Skin epidermis (tissue), 12 donors: ENCODE measurements at regions not wholly inside any gene's neighbourhood (a gene's known extent, or its start where the extent isn't known, plus 50 kb on each side); places are given as distances from the start of the nearest gene placed in this dataset.
"Not testable (repeated sequence)": the region's sequence is repeated elsewhere in the genome, so short reads cannot be mapped to it uniquely, and the experiment has no call there.

ENCODE experiments used
- H3K27ac ChIP-seq, 21 experiments: fragments of 200-600 bp; sonication (generic) in 11 of 21; one replicate each; pipeline ENCODE4 v1.5.0; 2020; ENCODE audit warnings: mild to moderate bottlenecking in 3 of 21, inconsistent platforms in 2 of 21, moderate library complexity in 2 of 21
- H3K4me3 ChIP-seq, 7 experiments: fragments of 200-600 bp; sonication (generic) in 2 of 7; one replicate each; pipeline ENCODE4 v1.5.0; 2020; ENCODE audit warnings: inconsistent platforms in 2 of 7, mild to moderate bottlenecking in 2 of 7, moderate library complexity in 1 of 7

DNA sequence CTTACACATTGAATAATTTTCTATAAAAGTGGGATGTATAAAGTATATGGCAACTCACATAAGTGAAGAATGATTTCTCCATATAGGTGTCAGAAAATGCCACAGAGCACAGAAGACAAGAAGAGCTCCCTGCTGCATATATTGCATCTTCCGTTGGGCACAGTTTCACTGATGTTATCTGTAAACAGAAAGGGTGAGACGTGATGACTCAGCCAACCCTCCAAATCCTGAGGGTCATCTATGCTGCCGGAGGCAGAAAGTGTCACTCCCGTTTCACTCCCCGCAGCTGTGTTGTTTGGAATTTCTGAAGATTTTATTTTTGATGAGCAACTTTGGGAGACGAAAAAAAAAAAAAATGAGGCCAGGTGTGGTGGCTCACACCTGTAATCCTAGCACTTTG, 644.1 kb downstream of the C6orf118 start:
- Histone ChIP-seq H3K4me3 (no peak overlapping the region), H3K27ac (no peak overlapping the region)

DNA sequence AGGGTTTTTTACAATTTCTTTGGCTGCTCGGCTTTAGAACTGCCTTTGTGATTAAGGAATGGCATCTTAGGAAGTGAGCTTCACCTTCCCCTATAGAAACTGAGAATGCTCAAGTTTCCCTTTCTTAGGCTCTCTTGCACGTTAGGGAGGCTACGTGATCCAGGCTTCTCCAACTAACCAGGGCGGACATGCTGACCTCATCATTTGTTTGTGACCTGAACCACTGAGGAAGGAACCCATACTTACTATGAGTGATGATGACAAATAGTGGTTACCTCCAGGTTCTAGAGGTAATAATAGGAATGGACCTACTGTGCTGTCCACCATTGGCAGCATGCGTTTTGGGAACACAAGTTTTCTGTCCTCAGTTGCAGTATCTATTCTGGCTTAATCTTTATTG, 645.8 kb downstream of the C6orf118 start:
- Histone ChIP-seq H3K4me3 (no peak overlapping the region), H3K27ac (no peak overlapping the region)

DNA sequence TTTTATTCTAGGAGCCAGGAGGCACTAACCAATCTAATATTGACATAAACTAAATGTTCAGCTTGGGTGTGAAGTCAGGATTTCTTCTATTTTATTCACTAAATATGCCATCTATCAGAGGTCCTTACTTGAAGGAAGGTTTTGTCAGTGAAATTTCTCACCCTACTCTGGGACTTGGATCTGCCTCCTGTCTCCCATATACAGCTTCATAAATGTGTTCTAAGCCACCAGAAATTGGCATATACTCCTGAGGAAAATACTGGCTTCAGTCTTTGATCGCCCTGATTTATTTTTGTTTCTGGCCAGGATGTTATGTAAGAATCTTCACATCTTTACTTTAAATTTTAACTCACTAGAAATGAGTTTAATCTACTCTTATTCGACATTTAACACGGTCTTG, 647.7 kb downstream of the C6orf118 start:
- no peak overlapping the region for H3K27ac ChIP-seq
- no peak overlapping the region for H3K4me3 ChIP-seq

DNA sequence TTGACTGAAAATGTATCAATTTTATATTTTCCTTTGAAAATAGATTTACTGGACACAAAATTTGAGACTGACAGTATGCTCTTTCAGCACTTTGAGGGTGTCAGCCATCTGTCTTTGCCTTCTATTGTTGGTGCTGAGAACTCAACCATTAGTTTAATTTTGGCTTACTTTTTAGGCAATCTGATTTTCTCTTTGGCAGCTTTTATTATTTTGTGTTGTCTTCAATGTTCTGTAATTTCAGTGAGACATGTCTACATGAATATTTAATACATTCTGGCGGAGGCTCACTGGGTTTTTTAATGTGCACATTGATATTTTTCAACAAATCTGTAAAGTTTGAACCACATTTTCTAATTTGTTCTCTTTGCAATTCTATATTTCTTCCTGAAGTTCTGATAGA, 648.6 kb downstream of the C6orf118 start:
- Histone ChIP-seq H3K27ac (no peak overlapping the region), H3K4me3 (no peak overlapping the region)

DNA sequence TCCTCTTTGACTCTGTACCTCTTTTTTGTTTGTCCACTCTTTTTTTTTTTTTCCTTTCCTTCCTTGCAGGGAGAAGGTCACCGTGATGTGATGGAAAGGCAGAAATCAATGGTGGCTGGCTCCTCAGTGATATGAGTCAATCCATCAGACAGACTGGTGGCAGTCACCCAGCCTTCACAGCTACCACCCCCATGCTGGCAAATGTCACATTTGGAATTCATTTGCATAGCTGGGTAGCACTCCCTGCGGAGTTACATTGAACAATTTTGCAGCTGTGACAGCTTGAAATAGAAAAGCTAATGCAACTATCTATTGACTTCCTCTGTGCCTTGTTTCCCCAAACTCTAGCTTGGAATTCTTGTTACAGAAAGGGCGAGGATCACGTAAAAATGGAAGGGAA, 668.4 kb downstream of the C6orf118 start:
- no peak overlapping the region for H3K4me3 ChIP-seq

DNA sequence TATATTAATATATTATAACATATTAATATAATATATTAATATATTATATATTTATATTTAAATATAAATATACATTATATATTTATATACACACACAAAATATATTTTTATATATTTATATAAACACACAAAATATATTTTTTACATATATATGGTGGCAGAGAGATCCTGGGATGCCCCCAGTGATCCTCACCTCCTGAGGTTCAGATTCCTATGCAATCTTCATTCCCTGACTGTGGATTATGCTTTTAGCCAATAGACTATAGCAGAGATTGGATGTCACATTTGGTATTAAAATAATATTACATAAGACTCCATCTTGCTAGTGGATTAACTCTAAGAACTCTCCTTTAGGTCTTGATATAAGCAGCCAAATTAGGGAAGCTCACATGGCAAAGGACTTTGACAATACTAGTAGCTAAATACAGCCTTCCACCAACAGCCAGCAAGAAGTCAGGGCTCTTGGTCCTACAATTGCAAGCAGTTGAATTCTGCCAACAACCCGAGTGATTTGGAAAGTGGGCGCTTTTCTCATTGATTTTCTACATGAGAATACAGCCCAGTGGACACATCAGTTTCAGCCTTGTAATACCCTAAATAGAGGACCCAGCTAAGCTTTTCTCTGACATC, 681.0 kb downstream of the C6orf118 start:
- Histone ChIP-seq H3K27ac (no peak overlapping the region), H3K4me3 (no peak overlapping the region)

More for the DNA sequence above, 668.4 kb downstream of the C6orf118 start:
- no peak overlapping the region for H3K27ac ChIP-seq

DNA sequence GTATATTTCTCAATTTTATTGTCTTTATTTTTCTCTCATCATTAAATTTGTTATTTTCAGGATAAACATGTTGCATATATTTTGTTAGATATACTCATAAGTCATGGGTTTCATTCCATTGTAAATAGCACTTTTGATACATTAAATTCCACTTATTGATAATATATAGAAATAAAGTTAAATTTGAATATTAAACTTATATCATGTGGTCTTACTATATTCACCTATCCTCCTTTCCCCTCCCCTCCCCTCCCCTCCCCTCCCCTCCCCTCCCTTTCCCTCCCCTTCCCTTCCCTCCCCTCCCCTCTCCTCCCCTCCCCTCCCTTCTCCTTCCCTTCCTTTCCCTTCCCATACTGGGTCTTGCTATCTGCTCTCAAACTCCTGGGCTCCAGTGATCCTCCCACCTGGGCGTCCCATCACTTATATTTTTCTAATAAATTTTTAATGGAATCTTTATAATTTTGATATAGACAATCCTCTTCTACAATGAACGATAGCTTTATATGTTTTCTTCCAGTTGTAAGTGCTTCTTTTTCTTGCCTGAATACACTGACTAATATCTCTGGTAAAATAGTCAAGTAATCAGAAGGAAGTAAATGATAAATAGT, 692.4 kb downstream of the C6orf118 start:
- H3K27ac ChIP-seq: no peak overlapping the region
- H3K4me3 ChIP-seq: no peak overlapping the region

DNA sequence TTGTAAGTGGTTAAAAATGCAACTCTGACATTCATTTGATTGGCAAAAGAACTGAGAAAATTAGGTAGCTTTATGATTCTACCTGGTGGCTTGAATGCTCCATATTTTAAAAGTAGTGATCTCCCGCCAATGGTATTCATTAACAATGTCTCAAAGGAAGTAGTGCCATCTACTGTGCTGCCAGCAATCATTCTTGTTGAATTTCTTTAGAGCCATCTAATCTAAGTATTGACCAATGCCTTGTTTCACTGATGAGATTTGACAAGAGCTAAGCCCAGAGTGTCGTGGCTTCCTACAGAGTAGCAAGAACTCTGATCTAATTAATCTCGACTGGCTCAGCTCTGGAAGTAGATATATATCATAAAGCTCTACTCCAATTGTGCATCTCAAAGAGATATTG, 696.7 kb downstream of the C6orf118 start:
- no peak overlapping the region for H3K4me3 ChIP-seq
- no peak overlapping the region for H3K27ac ChIP-seq

DNA sequence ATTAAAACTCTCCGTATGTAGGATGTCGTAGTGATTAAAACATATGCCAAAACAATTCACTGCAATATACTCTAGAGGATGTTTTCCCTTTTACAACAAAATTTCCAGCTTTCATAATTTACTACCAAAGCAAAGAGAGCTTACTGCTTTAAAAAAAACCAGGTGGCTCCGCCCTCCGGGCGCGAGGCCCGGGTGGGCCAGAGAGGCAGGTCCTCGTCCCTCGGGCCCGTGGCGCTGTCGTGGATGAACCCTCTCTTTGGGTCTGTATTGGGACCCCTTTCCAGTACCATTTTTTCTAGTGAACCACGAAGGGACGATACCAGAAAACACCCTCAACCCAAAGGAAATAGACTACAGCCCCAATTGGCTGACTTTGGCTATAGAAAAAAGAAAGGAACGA, 698.5 kb downstream of the C6orf118 start:
- H3K4me3 ChIP-seq, H3K27ac ChIP-seq: not testable (repeated sequence)

DNA sequence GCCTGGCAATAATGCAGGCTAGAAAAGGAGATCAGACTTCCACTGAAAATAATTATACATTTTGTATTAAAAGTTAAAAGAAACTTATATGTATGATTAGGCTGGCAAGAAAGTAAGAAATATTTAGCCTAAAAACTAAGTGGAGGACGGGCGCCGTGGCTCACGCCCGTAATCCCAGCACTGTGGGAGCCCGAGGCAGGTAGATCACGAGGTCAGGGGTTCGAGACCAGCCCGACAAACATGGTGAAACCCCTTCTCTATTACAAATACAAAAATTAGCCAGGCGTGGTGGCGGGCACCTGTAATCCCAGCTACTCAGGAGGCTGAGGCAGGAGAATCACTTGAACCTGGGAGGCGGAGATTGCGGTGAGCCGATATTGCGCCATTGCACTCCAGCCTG, 707.0 kb downstream of the C6orf118 start:
- H3K4me3 ChIP-seq, H3K27ac ChIP-seq: not testable (repeated sequence)

DNA sequence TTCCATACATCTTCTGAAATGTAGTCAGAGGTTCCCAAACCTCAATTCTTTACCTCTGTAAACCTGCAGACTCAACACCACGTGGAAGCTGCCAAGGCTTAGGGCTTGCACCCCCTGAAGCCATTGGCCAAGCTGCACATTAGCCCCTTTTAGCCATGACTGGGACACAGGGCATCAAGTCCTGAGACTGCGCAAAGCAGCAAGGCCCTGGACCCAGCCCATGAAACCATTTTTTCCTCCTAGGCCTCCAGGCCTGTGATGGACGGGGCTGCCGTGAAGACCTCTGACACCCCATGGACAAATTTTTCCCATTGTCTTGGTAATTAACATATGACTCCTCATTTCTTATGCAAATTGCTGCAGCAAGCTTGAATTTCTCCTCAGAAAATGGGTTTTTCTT, 727.8 kb downstream of the C6orf118 start:
- no peak overlapping the region for H3K27ac ChIP-seq
- no peak overlapping the region for H3K4me3 ChIP-seq

DNA sequence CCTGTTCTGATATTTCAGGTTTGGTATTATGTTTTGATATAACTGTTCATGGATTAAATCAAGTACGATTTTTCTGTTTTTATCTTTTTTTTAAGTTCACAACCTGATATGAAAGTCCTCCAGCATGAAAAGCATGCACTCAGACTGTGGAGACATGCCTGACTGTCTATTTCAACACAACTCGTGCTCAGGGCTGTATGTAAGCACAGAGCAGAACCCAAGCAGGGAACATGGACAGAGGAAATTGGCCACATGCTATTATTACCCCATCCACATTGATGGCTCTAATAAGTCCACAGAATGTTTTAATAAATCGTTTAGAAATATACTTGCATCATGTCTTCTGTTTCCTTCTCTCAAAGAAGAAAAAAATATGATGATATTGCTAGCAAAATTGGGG, 730.4 kb downstream of the C6orf118 start:
- H3K27ac ChIP-seq: no peak overlapping the region

DNA sequence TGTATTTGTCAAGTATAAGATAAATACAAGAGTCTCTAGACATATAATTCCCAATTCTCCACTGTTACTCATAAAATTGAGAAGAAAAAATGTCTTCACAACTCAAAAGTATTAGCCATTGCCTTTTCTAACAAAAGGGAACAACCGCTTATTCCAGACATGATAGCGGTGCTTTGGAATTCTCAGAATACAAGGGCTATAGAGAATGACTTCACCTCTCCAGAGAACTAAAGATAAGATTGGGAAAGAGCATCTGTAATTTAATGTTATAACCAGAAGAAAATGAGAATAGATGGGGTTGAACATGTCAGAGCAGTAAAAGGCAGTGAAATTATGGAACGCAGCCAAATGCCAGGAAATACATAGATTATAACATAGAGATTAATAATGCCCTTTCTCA, 730.8 kb downstream of the C6orf118 start:
- H3K4me3 ChIP-seq: no peak overlapping the region
- H3K27ac ChIP-seq: no peak overlapping the region

More for the DNA sequence above, 730.4 kb downstream of the C6orf118 start:
- no peak overlapping the region for H3K4me3 ChIP-seq

DNA sequence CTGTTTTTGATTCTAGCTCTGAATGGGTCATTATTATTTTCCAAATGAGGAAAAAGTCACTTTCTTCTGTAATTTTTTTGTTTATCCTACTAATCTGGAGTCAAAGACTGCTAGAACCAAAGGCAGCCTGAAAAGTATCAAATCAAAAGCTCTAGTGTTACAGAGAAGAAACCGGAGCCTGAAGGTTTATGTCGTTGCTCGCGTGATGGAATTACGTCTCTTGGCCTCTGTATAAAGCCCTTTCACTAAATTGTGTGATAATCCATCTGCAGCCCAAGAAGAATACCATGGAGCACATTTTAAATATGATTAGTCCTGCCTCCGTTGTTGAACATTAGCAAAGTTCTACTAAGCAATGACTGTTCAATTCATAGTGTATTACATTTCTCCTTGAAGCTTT, 738.6 kb downstream of the C6orf118 start:
- H3K4me3 ChIP-seq: no peak overlapping the region

DNA sequence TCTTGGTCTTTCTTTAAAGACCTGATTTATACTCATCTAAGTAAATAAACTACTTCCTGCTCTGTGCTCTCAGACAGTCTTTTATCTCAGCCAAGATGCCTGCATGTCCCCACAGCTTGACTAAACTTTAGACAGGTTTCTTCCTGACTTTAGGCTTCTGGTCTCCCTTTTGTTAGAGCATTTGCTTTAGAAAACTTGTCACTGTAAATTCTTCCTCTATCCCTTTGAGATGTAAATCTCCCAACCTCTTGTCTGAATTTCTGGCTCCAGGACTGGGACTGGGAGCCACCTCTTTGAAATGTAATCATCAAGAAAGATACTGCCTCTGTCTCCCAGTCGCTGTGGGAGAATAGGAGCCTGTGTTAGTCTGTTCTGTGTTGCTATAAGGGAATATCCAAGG, 739.9 kb downstream of the C6orf118 start:
- H3K4me3 ChIP-seq: no peak overlapping the region
- H3K27ac ChIP-seq: peak overlapping the region in 1 of 21 experiments; percentile 42

More for the DNA sequence above, 738.6 kb downstream of the C6orf118 start:
- no peak overlapping the region for H3K27ac ChIP-seq

DNA sequence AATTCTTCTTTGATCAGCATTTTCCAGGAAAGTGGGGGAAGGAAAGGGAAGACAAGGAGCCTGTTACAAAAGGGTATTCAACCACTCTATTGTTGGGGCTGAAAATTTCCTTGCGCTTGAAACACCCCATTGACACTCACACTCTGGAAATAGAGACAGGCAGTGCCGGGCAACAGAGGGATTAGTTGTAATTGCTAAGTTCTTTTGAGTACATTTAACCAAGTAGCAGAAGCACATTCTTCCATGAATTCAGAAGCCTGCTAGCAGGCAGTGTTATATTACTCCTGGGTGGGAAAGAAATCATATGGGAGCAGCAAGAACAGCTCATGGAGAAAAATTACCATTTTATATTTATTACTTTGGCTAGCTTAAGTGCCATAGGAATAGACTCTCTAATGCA, 745.5 kb downstream of the C6orf118 start:
- Histone ChIP-seq H3K27ac (no peak overlapping the region), H3K4me3 (no peak overlapping the region)

DNA sequence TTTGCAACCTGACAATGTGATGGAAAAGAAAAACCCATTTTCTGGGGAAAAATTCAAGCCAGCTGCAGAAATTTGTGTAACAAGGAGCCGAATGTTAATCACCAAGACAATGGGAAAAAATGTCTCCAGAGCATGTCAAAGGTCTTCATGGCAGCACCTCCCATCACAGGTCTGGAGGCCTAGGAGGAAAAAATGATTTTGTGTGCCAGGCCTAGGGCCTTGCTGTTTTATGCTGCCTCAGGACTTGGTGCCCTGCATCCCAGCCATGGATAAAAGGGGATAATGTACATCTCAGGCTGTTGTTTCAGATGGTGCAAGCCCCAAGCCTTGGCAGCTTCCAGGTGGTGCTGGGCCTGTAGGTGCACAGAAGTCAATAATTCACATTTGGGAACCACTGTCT, 747.7 kb downstream of the C6orf118 start:
- Histone ChIP-seq H3K4me3 (no peak overlapping the region), H3K27ac (no peak overlapping the region)

DNA sequence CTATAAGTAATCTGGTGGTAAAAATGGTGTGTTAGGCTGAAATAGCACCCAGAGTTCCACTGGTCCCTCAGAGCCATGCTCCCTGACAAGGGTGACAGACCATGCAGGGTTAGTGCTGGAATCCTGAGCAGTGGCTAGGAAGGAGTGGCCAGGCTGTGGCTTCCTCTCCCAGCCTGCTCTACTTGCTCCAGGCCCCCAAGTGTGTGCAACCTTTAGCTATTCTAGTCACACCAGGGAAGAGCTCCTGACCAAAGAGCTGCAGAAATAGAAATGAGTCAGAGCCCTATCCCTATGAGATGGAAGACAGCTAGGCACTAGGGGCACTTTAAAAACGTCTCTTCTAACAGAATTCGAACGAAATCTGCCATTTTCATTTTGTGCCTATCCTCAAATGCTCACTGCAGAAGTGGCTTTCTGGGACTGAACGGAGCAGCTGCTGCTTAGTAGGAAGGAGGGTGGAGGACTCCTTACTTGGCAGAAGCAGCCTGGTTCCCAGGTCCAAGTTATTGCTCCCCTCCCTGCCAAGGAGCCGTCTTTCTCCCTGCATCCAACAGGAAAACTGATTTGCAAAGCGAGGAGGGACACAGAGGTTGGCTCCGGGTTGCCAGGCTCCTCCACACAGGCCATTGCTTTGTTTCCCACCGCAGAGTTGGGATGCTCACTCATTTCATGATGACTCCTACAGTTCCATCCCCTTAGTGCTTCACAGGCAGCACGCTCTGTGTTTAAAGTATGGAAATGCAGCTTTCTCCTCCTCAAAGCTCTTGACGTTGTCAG, 754.5 kb downstream of the C6orf118 start:
- no peak overlapping the region for H3K4me3 ChIP-seq
- no peak overlapping the region for H3K27ac ChIP-seq

DNA sequence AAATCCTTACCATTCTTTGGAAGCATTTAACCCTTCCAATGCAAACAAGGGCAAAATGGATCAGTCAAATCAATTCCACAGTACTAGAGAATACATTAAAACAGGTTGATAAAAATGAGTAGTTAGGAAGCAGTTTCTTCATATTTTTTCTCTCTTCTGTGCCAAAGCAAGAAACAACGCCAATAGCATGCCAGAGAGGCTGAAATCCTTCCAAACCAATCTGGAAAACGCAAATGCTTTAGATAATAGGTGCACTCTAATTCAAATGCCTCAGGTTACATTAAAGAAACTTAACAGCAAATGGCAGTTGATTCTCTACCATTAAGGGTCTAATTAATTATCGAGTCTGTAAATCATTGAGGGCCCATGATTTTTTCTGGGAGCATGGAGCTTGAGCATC, 755.2 kb downstream of the C6orf118 start:
- Histone ChIP-seq H3K27ac (no peak overlapping the region), H3K4me3 (no peak overlapping the region)

DNA sequence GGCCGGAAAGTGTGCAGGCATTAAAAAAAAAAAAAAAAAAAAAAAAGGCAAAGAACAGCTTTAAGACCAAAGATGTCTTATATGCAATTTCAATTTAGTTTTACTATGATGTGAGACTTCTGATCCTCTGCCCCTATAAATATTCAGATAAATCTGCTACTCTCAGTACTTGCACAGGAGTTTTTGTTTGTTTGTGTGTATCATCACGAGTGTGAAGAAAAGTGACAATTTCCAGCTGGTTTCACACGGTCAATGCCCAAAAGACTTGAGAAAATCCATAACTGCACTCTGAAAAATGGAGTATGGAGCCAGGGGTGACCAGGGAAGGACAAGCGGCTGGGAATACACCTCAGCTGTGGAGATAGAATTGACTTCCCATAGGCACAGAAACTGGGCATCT, 757.7 kb downstream of the C6orf118 start:
- no peak overlapping the region for H3K27ac ChIP-seq
- no peak overlapping the region for H3K4me3 ChIP-seq

DNA sequence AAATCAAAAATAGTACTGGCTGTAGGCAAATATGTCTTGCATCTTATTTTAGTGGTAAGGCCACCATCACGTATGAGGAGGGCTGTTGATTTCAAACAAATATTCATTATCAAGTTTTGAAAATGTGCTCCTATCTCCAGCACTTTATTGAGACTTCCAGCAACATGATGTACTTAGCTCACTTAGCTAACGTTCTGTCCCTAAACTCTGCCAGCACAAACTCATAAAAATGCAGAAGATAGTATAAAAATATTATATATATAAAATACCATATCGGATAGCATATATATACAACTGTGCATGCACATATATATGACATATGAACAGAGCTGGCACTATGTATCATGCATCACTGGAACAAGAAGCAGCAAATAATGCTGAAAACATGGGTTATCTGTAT, 762.3 kb downstream of the C6orf118 start:
- no peak overlapping the region for H3K4me3 ChIP-seq
- H3K27ac ChIP-seq: no peak overlapping the region
